ENCODE measurements at regions not wholly inside any gene's neighbourhood (a gene's known extent, or its start where the extent isn't known, plus 50 kb on each side); places are given as distances from the start of the nearest gene placed in this dataset.

DNA sequence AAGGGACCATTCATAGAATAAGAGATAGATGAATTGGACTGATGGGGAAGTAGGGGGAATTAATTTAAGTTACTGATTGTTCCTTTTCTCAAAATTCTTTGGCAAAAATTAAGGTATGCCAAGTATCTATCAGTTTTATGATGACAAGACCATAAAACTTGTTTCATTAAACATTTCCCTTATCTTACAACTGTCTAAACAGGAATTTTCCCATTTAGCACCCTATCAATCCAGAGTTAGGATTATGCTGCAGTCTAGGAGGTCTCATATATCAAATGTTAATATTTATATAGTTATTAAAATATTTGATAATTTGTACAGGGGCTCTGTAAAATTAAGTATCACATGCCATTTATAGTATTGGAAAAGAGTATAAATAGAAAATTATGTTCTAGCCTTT is 51.5 kb upstream of the ARID1B start:
- ATAC-seq, result no peak

DNA sequence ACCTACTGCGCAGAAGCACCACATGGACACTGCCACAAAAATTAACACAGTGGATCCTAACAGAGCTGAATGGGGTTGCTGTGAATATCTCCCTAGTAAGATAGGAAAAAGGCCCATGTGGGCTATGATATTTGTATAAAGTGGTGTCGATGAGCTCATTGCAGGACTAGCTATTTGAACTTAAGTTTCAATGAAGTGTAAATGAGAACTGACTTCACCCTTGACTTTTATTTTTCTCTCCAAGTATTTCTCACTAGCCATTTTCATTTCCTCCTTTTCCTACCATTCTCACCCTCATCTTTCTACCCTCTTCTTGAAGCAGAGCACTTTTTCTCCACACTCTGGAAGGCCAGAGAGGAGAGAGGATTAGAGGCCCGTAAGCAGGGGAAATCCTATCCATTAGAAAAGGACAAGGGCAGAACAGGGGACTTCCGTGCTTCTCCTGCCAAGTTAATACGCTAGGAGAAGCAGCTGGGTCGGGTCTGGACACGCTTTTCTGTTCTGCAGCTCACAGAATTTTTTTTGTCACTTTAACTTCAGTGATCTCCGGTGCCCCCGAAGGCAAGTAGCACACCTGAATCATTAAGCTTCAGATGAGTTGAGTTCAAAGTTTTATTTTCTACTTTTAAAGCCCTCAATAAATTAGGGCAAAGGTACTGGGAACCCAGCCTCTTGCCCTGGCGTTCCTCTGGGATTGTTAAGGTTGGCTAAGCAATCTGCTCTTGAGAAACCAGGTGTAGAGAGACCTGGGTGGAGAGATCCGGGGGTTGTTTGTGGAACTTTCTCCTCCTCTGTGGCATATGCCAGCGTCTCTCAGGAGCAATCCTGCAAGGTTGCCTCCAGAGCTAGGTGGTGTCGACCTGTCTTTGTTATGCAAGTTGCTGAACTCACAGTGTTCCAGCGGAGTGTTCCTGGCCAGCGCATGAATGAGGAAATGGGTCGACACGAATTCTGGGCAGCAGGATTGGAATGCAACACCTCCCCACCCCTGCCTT is 56.2 kb upstream of the ARID1B start:
- ATAC-seq, result peak; percentile 48

DNA sequence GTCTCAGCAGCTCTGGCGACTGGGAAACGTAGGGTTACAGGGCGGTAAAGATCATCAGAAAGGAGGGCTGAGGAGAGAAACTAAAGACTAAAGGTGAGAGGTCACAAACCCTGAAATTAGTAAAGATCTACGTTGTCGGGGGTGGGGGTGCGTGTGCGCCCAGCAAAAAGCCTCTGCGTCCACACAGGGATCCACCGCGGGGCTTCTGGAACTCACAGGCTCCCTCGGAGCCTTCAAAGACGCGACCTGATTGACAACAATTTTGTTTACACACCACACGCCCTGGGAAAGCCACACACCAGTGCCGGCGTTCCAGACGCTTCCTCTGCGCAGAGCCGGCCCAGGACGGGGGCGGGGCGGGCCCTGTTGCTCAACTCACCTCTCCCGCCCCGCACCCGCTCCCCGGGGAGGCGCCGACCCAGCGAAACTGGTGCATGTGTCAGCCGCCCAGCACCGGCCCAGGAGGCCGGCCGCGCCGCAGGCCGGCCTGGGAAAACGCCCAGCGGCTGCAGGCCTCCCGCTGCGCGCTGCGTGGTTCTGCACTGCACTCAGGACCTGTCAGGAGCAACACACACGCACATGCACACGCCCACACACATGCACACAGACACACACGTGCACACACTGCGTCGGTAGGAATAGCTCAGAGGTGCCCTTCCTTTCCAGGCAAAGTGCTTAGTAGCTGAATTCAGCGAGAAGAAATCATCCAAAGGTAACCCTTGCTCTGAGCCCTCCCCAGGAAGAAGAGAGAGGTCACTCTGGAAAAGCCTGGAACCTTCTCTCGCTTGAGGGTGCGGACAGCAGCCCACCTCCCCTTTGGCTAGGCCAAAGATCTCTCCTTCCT is 57.2 kb upstream of the ARID1B start:
- ATAC-seq, result peak; percentile 97

- peak; percentile 0 for ATAC-seq
Observed at GRCh38 chr6:156719395-156719719, 57.8 kb upstream of the ARID1B start.

DNA sequence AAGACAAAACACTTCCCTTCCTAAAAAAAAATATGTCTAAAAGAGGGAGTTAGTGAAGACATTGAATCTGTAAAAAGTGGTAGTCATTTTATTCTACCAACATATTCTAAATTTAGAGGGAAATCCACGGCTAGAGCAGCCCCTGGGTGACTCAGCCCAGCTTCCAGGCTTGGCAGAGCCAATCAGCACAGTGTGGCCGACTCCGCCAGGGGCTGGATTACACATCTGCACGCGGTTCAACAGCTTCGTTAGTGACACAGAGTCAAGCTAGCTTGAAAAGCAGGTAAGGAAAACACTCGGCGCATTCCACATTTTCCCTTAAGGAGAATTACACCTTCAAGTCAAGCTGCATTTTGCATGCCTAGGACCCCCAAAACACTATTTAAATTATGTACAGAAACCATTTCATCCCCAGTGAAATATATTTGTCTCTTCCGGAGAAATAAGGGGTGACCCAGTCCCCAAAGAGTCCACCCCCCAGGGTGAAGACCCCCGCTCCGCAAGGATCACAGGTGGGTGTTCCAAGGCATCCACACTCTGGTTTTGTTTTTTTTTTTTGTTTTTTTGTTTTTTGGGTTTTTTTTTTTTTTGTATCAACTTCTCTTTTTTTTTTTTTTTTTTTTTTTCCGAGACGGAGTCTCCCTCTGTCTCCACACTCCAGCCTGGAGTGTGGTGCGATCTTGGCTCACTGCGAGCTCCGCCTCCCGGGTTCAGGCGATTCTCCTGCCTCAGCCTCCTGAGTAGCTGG is 58.4 kb upstream of the ARID1B start:
- ATAC-seq, result peak; percentile 72

- no peak for ATAC-seq
Observed at GRCh38 chr6:156717542-156717941, 59.6 kb upstream of the ARID1B start.

DNA sequence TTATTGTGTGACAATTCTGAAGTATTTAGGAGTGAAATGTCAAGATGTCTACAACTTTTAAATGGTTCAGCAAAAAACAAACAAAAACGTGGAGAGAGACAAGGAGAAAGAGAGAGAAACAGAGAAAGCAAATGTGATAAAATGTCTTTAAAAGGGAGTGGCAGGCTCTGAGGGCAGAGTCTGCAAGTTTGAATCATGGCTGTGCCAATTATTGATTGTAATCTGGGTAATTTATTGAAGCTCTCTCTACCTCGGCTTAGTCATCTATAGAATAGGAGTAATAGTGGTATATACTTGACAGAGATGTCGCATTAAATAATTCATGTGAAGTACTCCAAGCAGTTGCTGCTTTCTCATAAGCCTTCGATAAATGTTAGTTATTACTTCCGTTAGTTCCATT is 61.3 kb upstream of the ARID1B start:
- ATAC-seq, result no peak

DNA sequence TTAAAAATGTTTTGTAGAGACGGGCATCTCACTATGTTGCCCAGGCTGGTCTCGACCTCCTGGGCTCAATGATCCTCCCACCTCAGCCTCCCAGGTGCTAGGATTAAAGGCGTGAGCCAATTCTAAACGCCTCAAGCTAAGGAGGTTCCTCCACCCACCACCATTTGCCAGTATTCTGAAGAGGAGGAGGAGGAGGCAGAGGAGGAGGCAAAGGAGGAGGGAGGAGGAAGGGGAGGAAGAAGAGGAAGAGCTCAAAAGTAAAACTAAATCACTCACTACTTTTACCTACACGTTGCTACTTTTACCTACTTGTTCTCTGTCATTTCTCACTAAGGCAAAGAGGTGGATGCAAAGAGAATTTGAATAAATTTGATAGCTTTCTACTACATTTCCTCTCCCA is 63.6 kb upstream of the ARID1B start:
- ATAC-seq, result no peak

DNA sequence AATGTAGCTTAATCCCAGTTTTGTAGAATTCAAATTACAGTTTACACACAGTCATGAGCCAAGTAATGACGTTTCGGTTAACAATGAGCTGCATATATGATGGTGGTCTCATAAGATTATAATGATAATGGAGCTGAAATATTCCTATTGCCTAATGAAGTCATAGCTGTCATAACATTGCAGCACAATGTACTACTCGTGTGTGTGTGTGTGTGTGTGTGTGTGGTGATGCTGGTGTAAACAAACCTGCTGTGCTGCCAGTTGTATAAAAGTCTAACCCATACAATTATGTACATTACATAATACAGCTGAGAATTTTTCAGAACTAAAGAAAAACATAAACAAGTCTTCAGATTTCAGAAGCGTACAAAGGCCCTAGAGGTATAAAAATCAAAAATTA is 66.7 kb upstream of the ARID1B start:
- no peak for ATAC-seq

DNA sequence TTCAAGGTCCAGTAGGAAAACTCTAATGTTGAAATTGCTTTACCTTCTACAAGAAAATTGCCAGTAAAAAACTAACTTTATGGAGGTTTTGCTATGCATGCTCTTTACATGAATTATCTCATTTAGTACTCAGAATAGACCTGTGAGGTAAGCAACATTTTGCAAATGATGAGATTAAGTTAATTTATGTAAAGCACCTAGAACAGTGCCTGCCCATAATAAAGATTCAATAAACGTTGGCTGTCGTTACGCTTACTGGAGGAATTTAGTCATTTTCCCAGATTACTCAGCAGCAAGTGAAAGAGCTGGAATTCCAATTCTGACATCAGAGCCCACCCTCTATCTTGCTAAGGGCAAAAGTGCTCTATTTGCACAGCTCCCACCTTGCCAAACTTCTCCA is 69.4 kb upstream of the ARID1B start:
- no peak for ATAC-seq

DNA sequence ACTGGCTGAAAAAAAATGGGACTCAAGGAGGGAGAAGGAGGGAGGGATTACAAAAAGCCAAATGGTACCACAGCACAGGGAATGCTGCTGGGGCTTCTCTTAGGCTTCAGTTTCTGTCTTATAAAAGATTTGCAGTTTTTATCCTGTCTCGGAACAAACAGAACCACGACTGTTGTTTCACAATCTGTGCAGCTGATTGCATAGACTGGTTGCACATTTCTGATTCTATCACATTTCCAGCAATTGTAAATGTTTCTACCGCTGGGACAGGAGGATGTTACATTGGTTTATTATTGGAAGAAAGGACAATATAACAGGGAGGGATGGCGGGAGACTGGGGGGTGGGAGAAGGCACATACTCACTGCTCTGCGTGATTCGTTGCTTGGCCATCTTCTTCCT is 73.5 kb upstream of the ARID1B start:
- ATAC-seq, result no peak

DNA sequence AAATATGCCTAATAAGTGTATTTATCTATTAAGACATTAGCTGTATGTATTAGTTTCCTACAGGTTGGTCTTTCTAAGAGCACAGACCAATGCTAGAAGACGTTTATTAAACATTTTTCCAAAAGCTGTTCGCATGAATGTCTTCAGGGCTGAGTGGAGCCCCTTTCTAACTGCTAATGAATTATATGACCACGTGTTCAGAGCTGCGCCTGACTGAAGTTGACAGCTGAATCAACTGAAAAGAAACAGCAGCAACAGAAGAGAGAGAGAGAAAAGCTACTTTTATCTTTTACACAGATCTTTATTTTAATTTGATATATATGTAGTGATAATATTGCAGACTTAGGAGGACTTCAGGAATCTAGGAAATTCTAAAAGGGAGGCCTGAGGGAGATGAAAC is 75.2 kb upstream of the ARID1B start:
- ATAC-seq, result no peak

DNA sequence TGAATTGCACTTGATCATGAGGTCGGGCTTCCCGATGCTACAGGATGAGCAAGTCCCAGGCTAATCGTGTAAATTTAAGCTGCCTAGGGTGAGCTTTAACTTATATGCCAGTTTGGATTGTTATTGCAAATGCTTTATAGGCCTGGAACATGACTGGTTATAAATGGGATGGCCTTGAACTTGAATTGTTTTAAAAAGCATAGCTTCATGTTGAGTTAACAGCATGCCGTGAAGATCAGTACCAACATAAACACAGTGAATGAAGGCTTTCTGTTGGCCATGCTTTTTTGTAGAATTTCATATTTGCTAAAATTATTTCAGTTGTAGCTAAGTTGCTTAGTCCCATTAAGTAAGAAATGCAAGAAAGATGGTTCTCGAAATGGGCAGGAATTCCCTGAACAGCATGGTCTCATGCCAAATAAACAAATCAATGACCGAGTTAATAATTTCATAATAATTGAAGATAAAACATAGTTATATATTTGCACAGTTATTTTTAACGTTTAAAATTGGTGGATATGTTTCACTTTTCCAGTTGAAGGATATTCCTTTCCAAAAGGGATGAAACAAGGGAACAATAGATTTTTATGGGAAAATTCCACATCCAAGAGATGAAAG is 76.6 kb upstream of the ARID1B start:
- ATAC-seq, result no peak

- ATAC-seq, result no peak
Observed at GRCh38 chr6:156699935-156700334, 77.2 kb upstream of the ARID1B start.

DNA sequence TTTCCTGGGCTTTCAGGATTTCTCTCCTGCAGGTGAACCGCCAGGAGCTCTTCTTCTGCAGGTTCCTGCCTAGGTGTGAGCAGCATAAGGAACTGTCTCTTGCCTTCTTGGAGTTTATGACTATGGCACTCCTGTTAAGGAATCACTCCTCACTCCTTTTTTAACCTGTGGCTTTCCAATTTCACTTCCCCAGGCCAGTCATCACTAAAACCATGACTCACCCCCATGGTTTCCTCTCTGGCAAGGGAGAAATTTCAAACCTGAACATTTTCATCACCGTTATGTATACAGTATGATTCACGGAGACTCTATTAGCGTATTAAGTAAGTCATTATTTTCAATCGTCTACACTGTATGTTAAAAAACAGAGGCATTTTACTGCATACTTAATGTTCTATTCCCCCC is 78.2 kb upstream of the ARID1B start:
- ATAC-seq, result peak; percentile 96

GRCh38 chr6:156698239-156699016 is 78.8 kb upstream of the ARID1B start:
- ATAC-seq, result peak; percentile 23

- ATAC-seq, result no peak
Observed at GRCh38 chr6:156697225-156697830, 79.8 kb upstream of the ARID1B start.

DNA sequence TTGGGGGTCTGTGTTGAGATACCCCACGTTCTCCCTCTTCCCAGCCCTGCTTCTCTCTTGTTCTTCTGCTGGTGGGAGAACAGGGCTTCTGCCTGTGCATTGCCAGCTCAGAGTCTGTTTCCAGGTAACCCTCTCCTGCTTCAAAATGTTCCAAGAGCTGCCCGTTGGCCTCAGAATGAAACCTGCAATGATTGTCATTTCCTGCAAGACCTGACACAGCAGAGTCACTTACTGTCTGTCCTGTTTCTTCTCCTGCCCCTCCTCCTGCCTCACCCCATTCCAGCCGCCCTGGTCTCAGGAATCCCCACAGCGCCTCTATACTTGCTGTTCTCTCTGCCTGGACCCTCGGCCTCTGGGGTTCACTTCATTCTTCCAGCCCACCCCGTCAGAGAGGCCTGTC is 81.4 kb upstream of the ARID1B start:
- ATAC-seq, result no peak

DNA sequence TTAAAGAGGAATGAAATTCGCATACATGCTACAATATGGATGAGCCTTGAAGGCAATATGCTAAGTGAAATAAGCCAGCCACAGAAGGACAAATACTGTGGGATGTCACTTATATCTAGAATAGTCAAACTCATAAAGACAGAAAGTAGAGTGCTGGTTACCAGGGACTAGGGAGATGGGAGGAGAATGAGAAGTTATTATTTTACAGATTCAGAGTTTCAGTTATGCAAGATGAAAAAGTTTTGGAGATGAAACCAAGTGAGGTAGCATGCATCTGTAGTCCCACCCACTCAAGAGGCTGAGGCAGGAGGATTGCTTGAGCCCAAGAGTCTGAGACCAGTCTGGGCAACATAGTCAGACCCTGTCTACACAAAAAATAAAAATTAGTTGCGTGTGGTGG is 82.5 kb upstream of the ARID1B start:
- no peak for ATAC-seq

DNA sequence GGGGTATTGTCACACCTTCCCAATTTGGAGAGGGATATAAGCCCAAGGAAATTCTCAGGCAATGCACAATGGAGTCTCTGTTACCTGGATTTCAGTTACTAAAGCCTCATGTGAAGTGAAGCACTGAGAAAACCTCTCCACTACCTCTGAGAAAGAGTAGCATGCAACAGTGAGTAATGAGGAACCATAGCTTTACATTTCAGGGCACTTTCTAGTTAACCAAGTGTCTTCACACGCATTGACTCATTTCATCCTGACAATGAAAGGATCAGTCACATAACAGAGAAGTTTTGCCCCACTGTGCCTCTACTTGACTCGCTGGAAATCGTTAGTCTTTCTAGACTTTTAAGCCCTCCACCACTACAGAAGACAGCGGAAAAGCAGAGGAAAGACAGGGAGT is 86.2 kb upstream of the ARID1B start:
- ATAC-seq, result no peak

- no peak for ATAC-seq
Observed at GRCh38 chr6:156689656-156690055, 87.5 kb upstream of the ARID1B start.
